Psoas muscle (tissue), 7 donors: ENCODE measurements at regions not wholly inside any gene's neighbourhood (a gene's known extent, or its start where the extent isn't known, plus 50 kb on each side); places are given as distances from the start of the nearest gene placed in this dataset.
A peak's percentile ranks its signal among the peaks of the same experiment; 100 is the strongest.
"Not testable (repeated sequence)": the region's sequence is repeated elsewhere in the genome, so short reads cannot be mapped to it uniquely, and the experiment has no call there.

Experiments
- ATAC-seq, 4 donors: fragments of 200-7000 bp; cut with Tn5 transposase; one replicate each; pipeline ENCODE4 v1.9.1; 2020; ENCODE audit warnings: moderate library complexity in 3 of 4, mild to moderate bottlenecking in 2 of 4
- DNase-seq, 2 donors: peaks; one replicate each; pipeline ENCODE4 v3.0.0-alpha.2; 2020
- H3K27ac ChIP-seq: fragments of 200-600 bp; one replicate; pipeline ENCODE4 v1.8.0; 2022
- H3K27me3 ChIP-seq, 3 donors: fragments of 200-600 bp in 1 of 3; one replicate each; pipeline versions ENCODE4 v1.6.1 to v1.8.0; 2013 to 2022; ENCODE audit warnings: low read length in 2 of 3, mild to moderate bottlenecking in 2 of 3, moderate library complexity in 1 of 3; ENCODE audit not compliant: insufficient read depth in 3 of 3
- H3K36me3 ChIP-seq, 2 donors: fragments of 200-600 bp in 1 of 2; one replicate each; pipeline versions ENCODE4 v1.6.1 to v1.8.0; 2013 to 2022; ENCODE audit warnings: low read depth in 1 of 2, mild to moderate bottlenecking in 1 of 2, moderate library complexity in 1 of 2; ENCODE audit not compliant: insufficient read depth in 1 of 2
- H3K4me1 ChIP-seq: fragments of 200-600 bp; one replicate; pipeline ENCODE4 v1.8.0; 2022
- H3K4me3 ChIP-seq: fragments of 200-600 bp; one replicate; pipeline ENCODE4 v1.8.0; 2022; ENCODE audit warnings: mild to moderate bottlenecking
- H3K9me3 ChIP-seq: fragments of 200-600 bp; one replicate; pipeline ENCODE4 v1.8.0; 2022
- WGBS, 3 donors: extraction: QIAGEN DNeasy Blood & Tissue Kit; methylation state at CpG; one replicate each; pipeline versions ENCODE4 v1.1.6 to v1.1.7; 2013; 5-methylcytosine and 5-hydroxymethylcytosine counted together
- intact Hi-C, 2 donors: fragments of 100-400 bp; cut with DNase I; formaldehyde crosslinking; loops; one replicate each; pipeline versions ENCODE4 v1.11.0 to v1.14.2; 2022
- donor health status: healthy with polysubstance abuse.
- donor health status: DM: no; HTN: no; CAD: no; lungs with moderate emphysema.
- donor health status: Bipolar disorder and iron deficiency.
- donor health status: healthy.
- donor health status: DM: yes; HTN: yes; CAD: no.
- donor health status: DM: no; HTN: no; CAD: no.
- donor health status: DM: yes; HTN: yes; CAD: no.

GRCh38 chr2:91522877-91523276 is 2831.4 kb downstream of the RPIA start:
- ATAC-seq, H3K9me3 ChIP-seq, H3K27me3 ChIP-seq, intact Hi-C loops, H3K4me3 ChIP-seq, H3K4me1 ChIP-seq, H3K27ac ChIP-seq, DNase-seq, H3K36me3 ChIP-seq: not testable (repeated sequence)
- WGBS, 3 donors: 33 to 44% (median 40%) methylated on average over 1 to 5 of the region's 5 CpGs

- H3K4me1 ChIP-seq, H3K4me3 ChIP-seq, H3K9me3 ChIP-seq, H3K36me3 ChIP-seq, H3K27me3 ChIP-seq, intact Hi-C loops, H3K27ac ChIP-seq, ATAC-seq: not testable (repeated sequence)
- 29 to 49% (median 44%) methylated on average over 3 of the region's 3 CpGs for WGBS, 3 donors
- peak in 1 of 2 donors; percentile 30 for DNase-seq
Measured at GRCh38 chr2:91523751-91524150, 2832.3 kb downstream of the RPIA start.

- H3K9me3 ChIP-seq, ATAC-seq, intact Hi-C loops, H3K27ac ChIP-seq, H3K4me3 ChIP-seq, H3K36me3 ChIP-seq, H3K4me1 ChIP-seq, H3K27me3 ChIP-seq: not testable (repeated sequence)
- WGBS, 3 donors: 20 to 50% methylated on average over 1 of the region's 2 CpGs; no CpG with 5 or more reads in 1 of the 3 donors
- DNase-seq: peak in 1 of 2 donors; percentile 30
Measured at GRCh38 chr2:91525587-91525986, 2834.1 kb downstream of the RPIA start.

GRCh38 chr2:91526083-91526482 is 2834.6 kb downstream of the RPIA start:
- H3K27ac ChIP-seq, H3K27me3 ChIP-seq, ATAC-seq, intact Hi-C loops, H3K36me3 ChIP-seq, H3K9me3 ChIP-seq, H3K4me1 ChIP-seq, H3K4me3 ChIP-seq: not testable (repeated sequence)
- WGBS, 3 donors: 33 to 44% (median 39%) methylated on average over 1 to 3 of the region's 5 CpGs
- DNase-seq: peak in 1 of 2 donors; percentile 30

- intact Hi-C loops, H3K9me3 ChIP-seq, H3K4me1 ChIP-seq, H3K27ac ChIP-seq, H3K27me3 ChIP-seq, ATAC-seq, H3K4me3 ChIP-seq, H3K36me3 ChIP-seq: not testable (repeated sequence)
- peak in 1 of 2 donors; percentile 51 for DNase-seq
- WGBS, 3 donors: 51 to 63% (median 61%) methylated on average over 2 of the region's 2 CpGs
Measured at GRCh38 chr2:91527056-91527455, 2835.6 kb downstream of the RPIA start.

GRCh38 chr2:91527491-91528031 is 2836.1 kb downstream of the RPIA start:
- H3K27me3 ChIP-seq, H3K36me3 ChIP-seq, H3K4me3 ChIP-seq, intact Hi-C loops, H3K4me1 ChIP-seq, ATAC-seq, H3K27ac ChIP-seq, H3K9me3 ChIP-seq: not testable (repeated sequence)
- 48 to 77% (median 55%) methylated on average over 7 of the region's 7 CpGs for WGBS, 3 donors
- peak in 1 of 2 donors; percentile 59 for DNase-seq

- H3K36me3 ChIP-seq, H3K27ac ChIP-seq, H3K4me3 ChIP-seq, ATAC-seq, intact Hi-C loops, H3K27me3 ChIP-seq, H3K4me1 ChIP-seq, H3K9me3 ChIP-seq: not testable (repeated sequence)
- peak in 1 of 2 donors; percentile 50 for DNase-seq
- 27 to 73% (median 37%) methylated on average over 2 of the region's 2 CpGs for WGBS, 3 donors
Measured at GRCh38 chr2:91528361-91528760, 2836.9 kb downstream of the RPIA start.

- DNase-seq: peak in 1 of 2 donors; percentile 20
Measured at GRCh38 chr2:91536109-91536508, 2844.6 kb downstream of the RPIA start.

GRCh38 chr2:91536549-91537263 is 2845.2 kb downstream of the RPIA start:
- H3K4me1 ChIP-seq, H3K27ac ChIP-seq, H3K4me3 ChIP-seq, H3K27me3 ChIP-seq, H3K36me3 ChIP-seq, H3K9me3 ChIP-seq, intact Hi-C loops, ATAC-seq: not testable (repeated sequence)
- 47 to 68% (median 53%) methylated on average over 12 to 15 of the region's 17 CpGs for WGBS, 3 donors
- DNase-seq: peak in 1 of 2 donors; percentile 12

More at GRCh38 chr2:91536109-91536508, 2844.6 kb downstream of the RPIA start:
- H3K36me3 ChIP-seq, intact Hi-C loops, H3K4me1 ChIP-seq, ATAC-seq, H3K9me3 ChIP-seq, H3K27ac ChIP-seq, H3K4me3 ChIP-seq, H3K27me3 ChIP-seq: not testable (repeated sequence)
- 47 to 51% (median 50%) methylated on average over 5 of the region's 7 CpGs for WGBS, 3 donors

GRCh38 chr2:91549316-91549715 is 2857.8 kb downstream of the RPIA start:
- DNase-seq: peak in 1 of 2 donors; percentile 26

GRCh38 chr2:91558234-91558633 is 2866.8 kb downstream of the RPIA start:
- H3K27ac ChIP-seq, H3K4me1 ChIP-seq, intact Hi-C loops, H3K36me3 ChIP-seq, H3K9me3 ChIP-seq, ATAC-seq, H3K27me3 ChIP-seq, DNase-seq, H3K4me3 ChIP-seq: not testable (repeated sequence)

More at GRCh38 chr2:91549316-91549715, 2857.8 kb downstream of the RPIA start:
- 73 to 78% (median 78%) methylated on average over 6 of the region's 6 CpGs for WGBS, 3 donors
- H3K36me3 ChIP-seq, H3K4me3 ChIP-seq, H3K27ac ChIP-seq, H3K27me3 ChIP-seq, H3K4me1 ChIP-seq, ATAC-seq, intact Hi-C loops, H3K9me3 ChIP-seq: not testable (repeated sequence)
